GM12878 (cell line): ENCODE measurements at regions not wholly inside any gene's neighbourhood (a gene's known extent, or its start where the extent isn't known, plus 50 kb on each side); places are given as distances from the start of the nearest gene placed in this dataset.

ENCODE experiments used
- BRCA1 ChIP-seq: IDR thresholded peaks from 2 replicates; pipeline ENCODE4 v1.6.1; 2011; ENCODE audit warnings: low read depth, low read length, improper control_type of control experiment
- KLF5 ChIP-seq: fragments of 450-650 bp; IDR thresholded peaks from 2 replicates; pipeline ENCODE4 v1.6.1; 2014; ENCODE audit warnings: mild to moderate bottlenecking; ENCODE audit not compliant: partially characterized antibody
- POU2F2 ChIP-seq: IDR thresholded peaks from 3 replicates; pipeline ENCODE4 v1.6.1; 2011; ENCODE audit warnings: low read depth, mild to moderate bottlenecking, low read length, borderline replicate concordance
- WRNIP1 ChIP-seq: IDR thresholded peaks from 2 replicates; pipeline ENCODE4 v1.6.1; 2011; ENCODE audit warnings: low read depth, low read length, improper control_type of control experiment, borderline replicate concordance
- ZNF384 ChIP-seq: IDR thresholded peaks from 2 replicates; pipeline ENCODE4 v1.6.1; 2012; ENCODE audit warnings: low read depth, mild to moderate bottlenecking, low read length, improper control_type of control experiment, borderline replicate concordance
- ZNF592 ChIP-seq: fragments of 450-650 bp; IDR thresholded peaks from 2 replicates; pipeline ENCODE4 v1.6.1; 2017; ENCODE audit warnings: mild to moderate bottlenecking, moderate library complexity
- TF ChIP-seq, protein P1 (sequence below): IDR thresholded peaks from 2 replicates; pipeline ENCODE4 v1.6.1; 2012; ENCODE audit warnings: improper control_type of control experiment, low read depth, low read length; ENCODE audit not compliant: insufficient replicate concordance
- TF ChIP-seq, protein P2 (sequence below): fragments of 450-650 bp; IDR thresholded peaks from 2 replicates; pipeline ENCODE4 v1.6.1; 2016; ENCODE audit warnings: mild to moderate bottlenecking

- TF ChIP-seq, protein P1, sequence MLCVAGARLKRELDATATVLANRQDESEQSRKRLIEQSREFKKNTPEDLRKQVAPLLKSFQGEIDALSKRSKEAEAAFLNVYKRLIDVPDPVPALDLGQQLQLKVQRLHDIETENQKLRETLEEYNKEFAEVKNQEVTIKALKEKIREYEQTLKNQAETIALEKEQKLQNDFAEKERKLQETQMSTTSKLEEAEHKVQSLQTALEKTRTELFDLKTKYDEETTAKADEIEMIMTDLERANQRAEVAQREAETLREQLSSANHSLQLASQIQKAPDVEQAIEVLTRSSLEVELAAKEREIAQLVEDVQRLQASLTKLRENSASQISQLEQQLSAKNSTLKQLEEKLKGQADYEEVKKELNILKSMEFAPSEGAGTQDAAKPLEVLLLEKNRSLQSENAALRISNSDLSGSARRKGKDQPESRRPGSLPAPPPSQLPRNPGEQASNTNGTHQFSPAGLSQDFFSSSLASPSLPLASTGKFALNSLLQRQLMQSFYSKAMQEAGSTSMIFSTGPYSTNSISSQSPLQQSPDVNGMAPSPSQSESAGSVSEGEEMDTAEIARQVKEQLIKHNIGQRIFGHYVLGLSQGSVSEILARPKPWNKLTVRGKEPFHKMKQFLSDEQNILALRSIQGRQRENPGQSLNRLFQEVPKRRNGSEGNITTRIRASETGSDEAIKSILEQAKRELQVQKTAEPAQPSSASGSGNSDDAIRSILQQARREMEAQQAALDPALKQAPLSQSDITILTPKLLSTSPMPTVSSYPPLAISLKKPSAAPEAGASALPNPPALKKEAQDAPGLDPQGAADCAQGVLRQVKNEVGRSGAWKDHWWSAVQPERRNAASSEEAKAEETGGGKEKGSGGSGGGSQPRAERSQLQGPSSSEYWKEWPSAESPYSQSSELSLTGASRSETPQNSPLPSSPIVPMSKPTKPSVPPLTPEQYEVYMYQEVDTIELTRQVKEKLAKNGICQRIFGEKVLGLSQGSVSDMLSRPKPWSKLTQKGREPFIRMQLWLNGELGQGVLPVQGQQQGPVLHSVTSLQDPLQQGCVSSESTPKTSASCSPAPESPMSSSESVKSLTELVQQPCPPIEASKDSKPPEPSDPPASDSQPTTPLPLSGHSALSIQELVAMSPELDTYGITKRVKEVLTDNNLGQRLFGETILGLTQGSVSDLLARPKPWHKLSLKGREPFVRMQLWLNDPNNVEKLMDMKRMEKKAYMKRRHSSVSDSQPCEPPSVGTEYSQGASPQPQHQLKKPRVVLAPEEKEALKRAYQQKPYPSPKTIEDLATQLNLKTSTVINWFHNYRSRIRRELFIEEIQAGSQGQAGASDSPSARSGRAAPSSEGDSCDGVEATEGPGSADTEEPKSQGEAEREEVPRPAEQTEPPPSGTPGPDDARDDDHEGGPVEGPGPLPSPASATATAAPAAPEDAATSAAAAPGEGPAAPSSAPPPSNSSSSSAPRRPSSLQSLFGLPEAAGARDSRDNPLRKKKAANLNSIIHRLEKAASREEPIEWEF, result no peak
- TF ChIP-seq BRCA1 (no peak), KLF5 (no peak), ZNF592 (no peak), ZNF384 (no peak), POU2F2 (no peak), WRNIP1 (no peak)
- TF ChIP-seq, protein P2, sequence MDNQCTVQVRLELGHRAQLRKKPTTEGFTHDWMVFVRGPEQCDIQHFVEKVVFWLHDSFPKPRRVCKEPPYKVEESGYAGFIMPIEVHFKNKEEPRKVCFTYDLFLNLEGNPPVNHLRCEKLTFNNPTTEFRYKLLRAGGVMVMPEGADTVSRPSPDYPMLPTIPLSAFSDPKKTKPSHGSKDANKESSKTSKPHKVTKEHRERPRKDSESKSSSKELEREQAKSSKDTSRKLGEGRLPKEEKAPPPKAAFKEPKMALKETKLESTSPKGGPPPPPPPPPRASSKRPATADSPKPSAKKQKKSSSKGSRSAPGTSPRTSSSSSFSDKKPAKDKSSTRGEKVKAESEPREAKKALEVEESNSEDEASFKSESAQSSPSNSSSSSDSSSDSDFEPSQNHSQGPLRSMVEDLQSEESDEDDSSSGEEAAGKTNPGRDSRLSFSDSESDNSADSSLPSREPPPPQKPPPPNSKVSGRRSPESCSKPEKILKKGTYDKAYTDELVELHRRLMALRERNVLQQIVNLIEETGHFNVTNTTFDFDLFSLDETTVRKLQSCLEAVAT, result no peak
Measured at GRCh38 chr2:172361360-172361759, 66.0 kb upstream of the ITGA6 start (continued).
